SHP77 (cell line): ENCODE measurements at regions not wholly inside any gene's neighbourhood (a gene's known extent, or its start where the extent isn't known, plus 50 kb on each side); places are given as distances from the start of the nearest gene placed in this dataset.

Experiments used
- DNase-seq, 2 experiments: peaks; one replicate each; lab custom pipeline; 2025; lab: John Stamatoyannopoulos, UW

DNA sequence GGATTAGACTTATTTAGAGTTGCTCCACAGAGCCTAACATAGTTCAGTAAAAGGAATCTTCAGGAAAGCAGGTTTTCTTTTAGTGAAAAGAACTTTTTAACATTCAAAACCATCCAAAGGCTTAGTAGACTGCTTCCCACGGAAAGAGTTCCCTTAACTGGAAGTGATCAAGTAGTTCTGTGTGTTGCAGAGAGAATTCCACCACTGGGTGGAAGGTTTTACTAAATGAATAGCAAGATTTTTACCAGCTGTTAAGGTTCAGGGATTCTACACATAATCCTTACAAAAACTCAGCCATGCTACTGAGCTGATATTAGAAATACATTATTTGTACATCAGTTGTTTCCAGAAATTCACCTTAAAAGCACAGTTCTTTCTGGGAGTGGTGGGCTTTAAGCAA, 119.7 kb downstream of the GDAP2 start:
- DNase-seq: no peak

DNA sequence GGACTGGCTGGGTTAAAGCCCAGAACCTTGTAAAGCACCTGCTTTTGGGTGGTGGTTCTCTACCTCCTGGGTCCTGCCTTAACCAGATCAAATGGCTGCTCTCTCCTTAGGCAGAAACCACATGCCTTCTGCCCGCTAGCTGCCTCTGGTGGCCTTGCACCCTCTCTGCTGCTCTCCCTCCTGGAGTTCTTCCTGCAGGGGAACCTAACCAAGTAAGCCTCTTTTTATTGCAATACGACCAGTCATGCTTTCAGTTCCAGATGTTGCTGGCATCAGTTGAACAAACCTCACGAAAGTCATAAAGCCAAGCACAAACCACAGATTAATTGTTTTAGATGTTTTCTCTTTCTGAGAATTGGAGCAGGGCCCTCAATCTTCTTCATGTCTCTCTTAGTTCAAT, 118.9 kb downstream of the GDAP2 start:
- no peak for DNase-seq

DNA sequence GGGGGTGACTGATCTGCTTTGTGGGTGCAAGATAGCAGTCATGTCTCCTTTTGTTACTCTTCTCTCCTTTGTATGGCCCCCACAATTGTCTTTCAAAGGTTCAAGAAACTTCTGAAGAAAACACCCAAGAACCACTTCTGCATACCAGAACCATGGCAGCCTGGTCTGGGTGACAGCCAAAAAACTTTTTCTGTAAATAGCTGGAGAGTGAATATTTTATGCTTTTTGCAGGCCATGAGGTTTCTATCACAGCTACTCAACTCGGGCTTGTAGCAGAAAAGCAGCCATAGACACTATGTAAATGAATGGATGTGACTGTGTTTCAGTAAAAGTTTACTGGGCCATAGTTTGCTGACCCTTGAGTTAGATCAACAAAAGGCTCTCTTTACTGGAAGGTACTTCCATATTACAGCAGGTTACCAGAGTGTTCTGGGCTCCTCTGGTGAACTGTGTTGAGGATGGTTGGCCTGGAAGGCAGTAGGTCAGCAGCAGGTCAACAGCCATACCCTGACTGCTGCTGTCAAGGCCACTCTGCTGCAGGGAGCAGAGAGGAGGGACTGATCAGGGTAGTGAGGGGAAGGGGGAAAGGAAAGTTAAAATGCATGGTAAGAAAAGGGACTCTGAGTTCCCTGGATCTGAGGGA, 116.4 kb downstream of the GDAP2 start:
- DNase-seq: no peak
